ENCODE measurements at regions not wholly inside any gene's neighbourhood (a gene's known extent, or its start where the extent isn't known, plus 50 kb on each side); places are given as distances from the start of the nearest gene placed in this dataset.
"Not testable (repeated sequence)": the region's sequence is repeated elsewhere in the genome, so short reads cannot be mapped to it uniquely, and the experiment has no call there.

DNA sequence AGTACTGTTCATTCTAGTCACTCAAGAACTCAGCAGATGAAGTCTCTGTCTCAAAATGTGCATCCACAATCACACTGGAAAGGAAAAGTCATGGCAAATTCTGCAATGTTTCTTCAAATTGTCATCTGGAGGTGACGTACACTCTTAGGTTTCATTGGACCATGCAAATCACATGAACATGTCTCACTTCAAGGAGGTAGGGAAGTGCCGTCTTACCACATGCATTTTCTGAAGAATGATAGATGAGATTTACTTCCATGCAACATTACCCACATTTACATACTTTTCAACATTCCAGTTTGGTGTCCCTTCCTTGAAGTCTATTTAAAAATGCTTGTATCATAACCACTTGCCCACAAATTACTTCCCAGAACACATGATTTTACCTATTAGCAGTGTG lies 107.9 kb upstream of the SATB1 start:
- Histone ChIP-seq H3K36me3 (ENCODE audit: control insufficient read depth in 1 of 2, insufficient read depth in 2 of 2, low read length in 2 of 2) (no peaks in the 10 kb centered on the region), H3K27ac (ENCODE audit: low read length) (no peak overlapping the region)

DNA sequence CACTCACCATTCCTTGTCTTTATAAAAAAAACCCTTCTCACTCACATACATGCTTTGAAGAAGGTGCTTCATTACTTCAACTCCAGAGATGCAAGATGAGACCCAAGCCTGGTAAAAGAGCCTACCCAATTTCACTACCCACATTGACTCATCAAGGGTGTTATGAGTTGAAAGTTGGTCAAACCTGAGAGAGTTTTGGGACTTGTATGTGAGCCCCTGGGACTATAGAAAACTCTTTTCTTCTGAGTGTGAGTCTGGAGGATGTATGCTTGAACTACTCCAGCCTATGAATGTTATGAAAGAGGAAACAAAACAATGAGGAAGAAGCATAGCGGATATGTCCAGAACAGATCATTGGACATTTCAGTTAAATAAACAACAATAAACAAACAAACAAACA lies 106.5 kb upstream of the SATB1 start:
- Histone ChIP-seq H3K9me3 (ENCODE audit: control insufficient read depth in 1 of 2, low read length in 2 of 2) (no peaks in the 10 kb centered on the region), H3K27me3 (ENCODE audit: low read depth, low read length) (no peaks in the 10 kb centered on the region)

More for the DNA sequence above, 107.9 kb upstream of the SATB1 start:
- no peaks in the 10 kb centered on the region for H3K9me3 ChIP-seq (ENCODE audit: control insufficient read depth in 1 of 2, low read length in 2 of 2)
- no peaks in the 10 kb centered on the region for H3K4me1 ChIP-seq (ENCODE audit: control insufficient read depth in 1 of 2, insufficient read depth in 2 of 2, low read length in 2 of 2)
- no peaks in the 10 kb centered on the region for H3K27me3 ChIP-seq (ENCODE audit: low read depth, low read length)
- no peak overlapping the region for H3K4me3 ChIP-seq (ENCODE audit: low read depth in 1 of 2, low read length in 2 of 2)

DNA sequence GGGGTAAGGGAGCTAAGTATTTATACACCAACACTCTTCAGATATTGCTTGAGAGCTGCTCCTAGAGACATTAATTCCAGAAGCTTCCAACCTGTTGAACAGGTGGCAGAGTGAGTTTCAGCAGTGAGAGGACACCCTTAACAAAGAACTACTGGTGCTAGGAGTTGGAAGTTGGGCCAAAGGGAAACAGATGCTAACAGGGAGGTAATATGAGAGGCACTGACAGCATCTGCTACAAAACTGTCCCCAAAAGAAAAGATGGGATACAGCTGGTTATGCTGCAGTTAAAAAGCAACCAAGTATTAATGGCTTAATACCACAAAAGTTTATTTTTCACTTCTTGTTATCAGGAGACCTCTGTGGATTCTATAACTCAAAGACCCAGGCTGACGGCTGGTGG lies 104.5 kb upstream of the SATB1 start:
- H3K4me3 ChIP-seq (ENCODE audit: low read depth in 1 of 2, low read length in 2 of 2): no peak overlapping the region
- no peak overlapping the region for H3K27ac ChIP-seq (ENCODE audit: low read length)
- peaks cover 0 to 7% of the 10 kb centered on the region in 2 donors for H3K9me3 ChIP-seq (ENCODE audit: control insufficient read depth in 1 of 2, low read length in 2 of 2)
- H3K36me3 ChIP-seq (ENCODE audit: control insufficient read depth in 1 of 2, insufficient read depth in 2 of 2, low read length in 2 of 2): no peaks in the 10 kb centered on the region
- H3K27me3 ChIP-seq (ENCODE audit: low read depth, low read length): no peaks in the 10 kb centered on the region
- H3K4me1 ChIP-seq (ENCODE audit: control insufficient read depth in 1 of 2, insufficient read depth in 2 of 2, low read length in 2 of 2): no peaks in the 10 kb centered on the region

More for the DNA sequence above, 106.5 kb upstream of the SATB1 start:
- no peaks in the 10 kb centered on the region for H3K4me1 ChIP-seq (ENCODE audit: control insufficient read depth in 1 of 2, insufficient read depth in 2 of 2, low read length in 2 of 2)
- no peak overlapping the region for H3K4me3 ChIP-seq (ENCODE audit: low read depth in 1 of 2, low read length in 2 of 2)
- no peak overlapping the region for H3K27ac ChIP-seq (ENCODE audit: low read length)
- H3K36me3 ChIP-seq (ENCODE audit: control insufficient read depth in 1 of 2, insufficient read depth in 2 of 2, low read length in 2 of 2): no peaks in the 10 kb centered on the region

DNA sequence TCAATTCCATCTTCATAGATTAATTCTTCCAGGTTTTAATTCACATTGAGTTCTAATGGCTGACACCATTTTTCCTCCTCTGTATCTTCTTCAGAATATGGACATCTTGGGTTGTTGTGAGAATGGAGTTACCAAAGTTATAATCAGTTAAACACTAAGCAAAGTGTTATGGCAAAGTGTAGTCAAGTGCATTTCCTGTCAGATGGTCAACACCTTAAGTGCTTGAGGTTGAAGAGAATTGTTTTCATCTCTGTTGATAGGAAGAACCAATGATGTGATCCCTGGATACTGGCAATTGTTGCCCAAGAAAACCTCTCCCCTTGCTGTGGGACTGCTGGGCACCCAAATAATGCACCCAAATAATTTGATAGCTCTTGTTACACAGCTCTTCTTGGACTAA lies 102.6 kb upstream of the SATB1 start:
- H3K36me3 ChIP-seq (ENCODE audit: control insufficient read depth in 1 of 2, insufficient read depth in 2 of 2, low read length in 2 of 2): no peaks in the 10 kb centered on the region
- no peaks in the 10 kb centered on the region for H3K27me3 ChIP-seq (ENCODE audit: low read depth, low read length)
- no peak overlapping the region for H3K27ac ChIP-seq (ENCODE audit: low read length)
- H3K9me3 ChIP-seq (ENCODE audit: control insufficient read depth in 1 of 2, low read length in 2 of 2): peaks cover 0 to 9% of the 10 kb centered on the region in 2 donors
- no peak overlapping the region for H3K4me3 ChIP-seq (ENCODE audit: low read depth in 1 of 2, low read length in 2 of 2)
- no peaks in the 10 kb centered on the region for H3K4me1 ChIP-seq (ENCODE audit: control insufficient read depth in 1 of 2, insufficient read depth in 2 of 2, low read length in 2 of 2)

DNA sequence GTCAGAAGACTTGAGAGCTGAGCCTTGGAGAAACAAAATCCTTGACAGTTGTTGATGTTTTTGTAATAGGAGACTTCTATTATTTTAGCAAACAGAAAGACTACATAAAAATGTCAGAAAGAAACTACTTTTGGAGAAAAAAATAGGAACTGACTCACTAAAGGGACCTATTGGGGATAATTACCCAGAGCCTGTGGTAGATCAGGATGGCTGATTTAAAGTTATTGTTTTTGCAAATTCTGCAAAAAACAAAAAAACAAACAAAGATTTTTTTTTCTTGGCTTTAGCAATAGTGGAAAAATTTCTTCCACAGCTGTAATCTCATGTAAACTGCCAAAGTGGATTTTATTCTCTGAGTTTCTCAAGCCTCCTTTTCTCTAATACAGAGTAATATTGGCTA lies 101.5 kb upstream of the SATB1 start:
- no peak overlapping the region for H3K27ac ChIP-seq (ENCODE audit: low read length)
- H3K4me3 ChIP-seq (ENCODE audit: low read depth in 1 of 2, low read length in 2 of 2): no peak overlapping the region
- peaks cover 0 to 9% of the 10 kb centered on the region in 2 donors for H3K9me3 ChIP-seq (ENCODE audit: control insufficient read depth in 1 of 2, low read length in 2 of 2)
- H3K4me1 ChIP-seq (ENCODE audit: control insufficient read depth in 1 of 2, insufficient read depth in 2 of 2, low read length in 2 of 2): no peaks in the 10 kb centered on the region
- no peaks in the 10 kb centered on the region for H3K27me3 ChIP-seq (ENCODE audit: low read depth, low read length)
- no peaks in the 10 kb centered on the region for H3K36me3 ChIP-seq (ENCODE audit: control insufficient read depth in 1 of 2, insufficient read depth in 2 of 2, low read length in 2 of 2)

DNA sequence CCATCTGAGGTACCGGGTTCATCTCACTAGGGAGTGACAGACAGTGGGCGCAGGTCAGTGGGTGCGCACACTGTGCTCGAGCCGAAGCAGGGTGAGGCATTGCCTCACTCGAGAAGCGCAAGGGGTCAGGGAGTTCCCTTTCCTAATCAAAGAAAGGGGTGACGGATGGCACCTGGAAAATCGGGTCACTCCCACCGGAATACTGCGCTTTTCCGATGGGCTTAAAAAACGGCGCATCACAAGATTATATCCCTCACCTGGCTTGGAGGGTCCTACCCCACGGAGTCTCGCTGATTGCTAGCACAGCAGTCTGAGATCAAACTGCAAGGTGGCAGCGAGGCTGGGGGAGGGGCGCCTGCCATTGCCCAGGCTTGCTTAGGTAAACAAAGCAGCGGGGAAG lies 91.0 kb upstream of the SATB1 start:
- not testable (repeated sequence) for H3K27ac ChIP-seq (ENCODE audit: low read length); H3K27me3 ChIP-seq (ENCODE audit: low read depth, low read length); H3K4me3 ChIP-seq (ENCODE audit: low read depth in 1 of 2, low read length in 2 of 2); H3K9me3 ChIP-seq (ENCODE audit: control insufficient read depth in 1 of 2, low read length in 2 of 2); H3K36me3 ChIP-seq (ENCODE audit: control insufficient read depth in 1 of 2, insufficient read depth in 2 of 2, low read length in 2 of 2); H3K4me1 ChIP-seq (ENCODE audit: control insufficient read depth in 1 of 2, insufficient read depth in 2 of 2, low read length in 2 of 2)

DNA sequence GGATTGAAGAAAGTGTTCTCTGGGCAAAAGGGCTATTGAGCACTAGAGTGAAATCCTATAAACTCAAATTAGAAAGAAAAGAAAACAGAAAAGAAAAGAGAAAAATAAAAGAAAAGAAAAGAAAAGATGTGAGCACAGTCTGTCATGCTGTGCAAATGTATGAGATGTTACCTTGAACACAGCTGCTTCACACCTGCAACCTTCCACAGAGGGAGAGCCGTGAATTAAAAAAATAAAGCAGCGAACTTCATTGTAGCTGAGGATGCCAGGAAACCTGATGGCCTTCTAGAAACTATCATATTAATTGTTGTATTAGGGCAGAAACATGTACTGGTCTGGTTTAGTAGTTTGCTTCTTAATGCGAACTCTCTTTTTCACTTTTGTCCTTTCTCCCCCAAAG lies 88.0 kb upstream of the SATB1 start:
- Histone ChIP-seq H3K27ac (ENCODE audit: low read length) (no peak overlapping the region), H3K4me3 (ENCODE audit: low read depth in 1 of 2, low read length in 2 of 2) (no peak overlapping the region), H3K27me3 (ENCODE audit: low read depth, low read length) (no peaks in the 10 kb centered on the region)

DNA sequence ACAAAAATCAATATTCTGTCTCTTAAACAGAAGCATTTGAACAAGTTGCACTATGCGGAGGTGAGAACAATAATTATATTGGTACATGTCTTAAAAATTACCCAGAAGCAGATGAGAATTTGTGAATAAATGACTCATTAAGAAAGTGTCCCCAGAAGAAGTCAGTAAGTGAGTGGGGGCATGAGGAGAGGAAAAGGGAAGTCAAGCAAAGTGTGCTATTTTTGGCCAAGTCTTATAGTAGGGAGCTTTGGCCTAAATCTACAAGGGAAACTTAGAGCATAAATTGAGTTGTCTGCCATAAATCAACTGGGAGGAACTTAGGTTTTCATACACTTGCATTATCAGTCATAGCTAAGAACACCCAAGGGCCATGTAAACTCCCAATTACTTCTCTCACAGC lies 86.9 kb upstream of the SATB1 start:
- Histone ChIP-seq H3K9me3 (ENCODE audit: control insufficient read depth in 1 of 2, low read length in 2 of 2) (no peaks in the 10 kb centered on the region), H3K27me3 (ENCODE audit: low read depth, low read length) (no peaks in the 10 kb centered on the region), H3K36me3 (ENCODE audit: control insufficient read depth in 1 of 2, insufficient read depth in 2 of 2, low read length in 2 of 2) (no peaks in the 10 kb centered on the region), H3K4me3 (ENCODE audit: low read depth in 1 of 2, low read length in 2 of 2) (no peak overlapping the region), H3K4me1 (ENCODE audit: control insufficient read depth in 1 of 2, insufficient read depth in 2 of 2, low read length in 2 of 2) (no peaks in the 10 kb centered on the region), H3K27ac (ENCODE audit: low read length) (no peak overlapping the region)

More for the DNA sequence above, 88.0 kb upstream of the SATB1 start:
- Histone ChIP-seq H3K9me3 (ENCODE audit: control insufficient read depth in 1 of 2, low read length in 2 of 2) (no peaks in the 10 kb centered on the region), H3K4me1 (ENCODE audit: control insufficient read depth in 1 of 2, insufficient read depth in 2 of 2, low read length in 2 of 2) (no peaks in the 10 kb centered on the region), H3K36me3 (ENCODE audit: control insufficient read depth in 1 of 2, insufficient read depth in 2 of 2, low read length in 2 of 2) (no peaks in the 10 kb centered on the region)

DNA sequence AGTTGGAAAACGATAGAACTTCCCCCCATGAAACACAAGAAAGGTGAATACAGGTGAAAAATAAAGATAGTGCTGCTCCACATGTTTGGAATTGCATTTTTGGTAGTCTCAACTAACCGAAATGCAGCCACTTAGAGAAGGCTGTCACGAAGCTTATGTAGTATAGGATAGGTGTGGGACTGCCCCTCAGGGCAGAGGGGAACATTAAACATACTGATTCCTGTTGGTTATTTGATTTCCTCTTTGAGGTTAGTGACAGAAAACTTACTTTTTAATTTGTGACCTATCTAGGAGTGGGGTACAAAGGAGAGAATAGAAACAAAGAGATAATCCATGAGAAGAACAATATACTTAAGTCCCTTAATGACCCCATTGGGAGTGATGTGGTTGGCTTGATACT lies 85.8 kb upstream of the SATB1 start:
- Histone ChIP-seq H3K4me3 (ENCODE audit: low read depth in 1 of 2, low read length in 2 of 2) (no peak overlapping the region), H3K9me3 (ENCODE audit: control insufficient read depth in 1 of 2, low read length in 2 of 2) (no peaks in the 10 kb centered on the region), H3K27me3 (ENCODE audit: low read depth, low read length) (no peaks in the 10 kb centered on the region), H3K27ac (ENCODE audit: low read length) (no peak overlapping the region), H3K4me1 (ENCODE audit: control insufficient read depth in 1 of 2, insufficient read depth in 2 of 2, low read length in 2 of 2) (no peaks in the 10 kb centered on the region), H3K36me3 (ENCODE audit: control insufficient read depth in 1 of 2, insufficient read depth in 2 of 2, low read length in 2 of 2) (no peaks in the 10 kb centered on the region)

DNA sequence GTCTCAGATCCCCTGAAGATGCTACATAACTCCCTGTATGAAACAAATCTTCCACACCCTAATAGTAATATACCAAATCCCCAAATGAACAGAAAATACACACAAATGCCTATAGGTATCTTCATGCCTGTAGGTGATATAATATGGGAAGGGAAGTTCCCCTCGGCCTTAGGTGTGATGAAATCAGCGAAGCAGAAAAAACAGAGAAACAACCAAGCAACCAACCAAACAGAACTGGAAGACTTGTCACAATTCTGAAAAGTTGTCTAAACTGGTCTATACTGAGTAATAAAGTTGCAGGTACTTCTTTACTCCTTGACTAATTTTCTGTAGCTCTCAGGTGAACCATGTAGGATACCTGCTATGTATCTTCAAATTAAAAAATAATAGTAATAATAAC lies 82.2 kb upstream of the SATB1 start:
- Histone ChIP-seq H3K36me3 (ENCODE audit: control insufficient read depth in 1 of 2, insufficient read depth in 2 of 2, low read length in 2 of 2) (no peaks in the 10 kb centered on the region), H3K4me1 (ENCODE audit: control insufficient read depth in 1 of 2, insufficient read depth in 2 of 2, low read length in 2 of 2) (no peaks in the 10 kb centered on the region), H3K9me3 (ENCODE audit: control insufficient read depth in 1 of 2, low read length in 2 of 2) (no peaks in the 10 kb centered on the region), H3K27ac (ENCODE audit: low read length) (no peak overlapping the region), H3K27me3 (ENCODE audit: low read depth, low read length) (no peaks in the 10 kb centered on the region), H3K4me3 (ENCODE audit: low read depth in 1 of 2, low read length in 2 of 2) (no peak overlapping the region)

DNA sequence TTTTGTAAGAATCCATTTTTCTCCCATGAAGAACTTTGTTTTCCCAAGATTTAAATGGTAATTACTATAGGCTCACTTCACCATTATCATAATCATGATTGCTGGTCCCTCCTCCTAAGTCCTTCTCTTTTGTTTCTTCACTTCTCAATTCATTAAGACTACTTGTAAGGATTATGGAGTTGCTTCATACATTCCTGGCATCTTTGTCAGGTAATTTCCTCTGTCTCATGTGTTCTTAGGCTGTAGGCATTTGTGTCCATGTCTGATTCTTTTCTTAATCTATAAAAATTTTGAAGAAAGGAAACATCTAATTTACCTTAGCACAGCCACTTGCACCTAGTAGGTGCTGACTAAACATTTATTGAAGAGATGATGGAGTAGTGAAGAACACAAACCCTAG lies 79.9 kb upstream of the SATB1 start:
- H3K4me3 ChIP-seq (ENCODE audit: low read depth in 1 of 2, low read length in 2 of 2): no peak overlapping the region
- no peaks in the 10 kb centered on the region for H3K9me3 ChIP-seq (ENCODE audit: control insufficient read depth in 1 of 2, low read length in 2 of 2)
- no peaks in the 10 kb centered on the region for H3K4me1 ChIP-seq (ENCODE audit: control insufficient read depth in 1 of 2, insufficient read depth in 2 of 2, low read length in 2 of 2)
- H3K36me3 ChIP-seq (ENCODE audit: control insufficient read depth in 1 of 2, insufficient read depth in 2 of 2, low read length in 2 of 2): no peaks in the 10 kb centered on the region
- H3K27ac ChIP-seq (ENCODE audit: low read length): no peak overlapping the region
- no peaks in the 10 kb centered on the region for H3K27me3 ChIP-seq (ENCODE audit: low read depth, low read length)

DNA sequence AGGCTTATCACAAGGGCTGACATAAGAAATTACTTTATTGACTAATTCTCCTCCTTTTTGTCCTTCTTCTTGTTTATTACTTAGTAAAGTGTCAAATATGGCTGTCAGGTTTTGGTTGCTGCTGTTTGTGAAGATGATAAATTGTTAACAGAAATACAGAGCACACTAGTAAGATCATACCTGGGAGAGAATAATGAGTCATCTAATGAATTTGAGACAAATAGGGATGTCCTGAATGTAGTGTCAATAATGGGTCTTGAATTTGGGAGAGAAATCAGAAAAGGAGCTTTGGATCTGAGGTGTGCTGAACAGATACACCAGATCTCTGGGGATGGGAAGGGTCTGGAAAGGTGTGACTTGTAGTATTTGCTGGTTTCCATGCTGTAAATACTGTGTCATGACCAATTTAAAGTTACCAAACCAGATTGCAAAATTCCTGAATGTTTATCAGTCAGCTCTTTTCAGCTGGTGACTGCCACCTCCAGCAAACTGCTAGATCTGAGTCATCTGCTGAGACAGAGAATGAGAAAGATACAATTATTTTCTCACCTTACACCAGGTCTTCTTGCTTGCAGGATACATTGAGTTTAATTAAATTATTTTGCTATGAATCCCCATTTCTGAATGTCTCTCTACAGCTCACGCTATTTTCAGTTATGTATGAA lies 76.7 kb upstream of the SATB1 start:
- H3K9me3 ChIP-seq (ENCODE audit: control insufficient read depth in 1 of 2, low read length in 2 of 2): no peaks in the 10 kb centered on the region
- H3K27me3 ChIP-seq (ENCODE audit: low read depth, low read length): no peaks in the 10 kb centered on the region
- no peak overlapping the region for H3K27ac ChIP-seq (ENCODE audit: low read length)
- H3K36me3 ChIP-seq (ENCODE audit: control insufficient read depth in 1 of 2, insufficient read depth in 2 of 2, low read length in 2 of 2): no peaks in the 10 kb centered on the region
- no peaks in the 10 kb centered on the region for H3K4me1 ChIP-seq (ENCODE audit: control insufficient read depth in 1 of 2, insufficient read depth in 2 of 2, low read length in 2 of 2)
- H3K4me3 ChIP-seq (ENCODE audit: low read depth in 1 of 2, low read length in 2 of 2): no peak overlapping the region

Measured in muscle layer of duodenum (tissue), 2 donors.